Astrocyte of the spinal cord (primary cell): ENCODE measurements at regions not wholly inside any gene's neighbourhood (a gene's known extent, or its start where the extent isn't known, plus 50 kb on each side); places are given as distances from the start of the nearest gene placed in this dataset.
A peak's percentile ranks its signal among the peaks of the same experiment; 100 is the strongest.

Experiments used
- DNase-seq: peaks from one replicate; pipeline ENCODE4 v3.0.0; 2011; ENCODE audit warnings: low read depth, low spot score
- H3K4me3 ChIP-seq: 2 replicates; pipeline ENCODE4 v1.5.1; 2011; ENCODE audit warnings: low read depth, mild to moderate bottlenecking, low read length, moderate library complexity
- in situ Hi-C: cut with HindIII; loops from 2 replicates; pipeline ENCODE4 v1.10.0; 2017; ENCODE audit warnings: low sequenced_read_pairs
- TF ChIP-seq, protein P1 (sequence below): IDR thresholded peaks from 2 replicates; pipeline ENCODE4 v1.5.1; 2012; ENCODE audit warnings: low read depth, mild to moderate bottlenecking, low read length, inconsistent platforms

DNA sequence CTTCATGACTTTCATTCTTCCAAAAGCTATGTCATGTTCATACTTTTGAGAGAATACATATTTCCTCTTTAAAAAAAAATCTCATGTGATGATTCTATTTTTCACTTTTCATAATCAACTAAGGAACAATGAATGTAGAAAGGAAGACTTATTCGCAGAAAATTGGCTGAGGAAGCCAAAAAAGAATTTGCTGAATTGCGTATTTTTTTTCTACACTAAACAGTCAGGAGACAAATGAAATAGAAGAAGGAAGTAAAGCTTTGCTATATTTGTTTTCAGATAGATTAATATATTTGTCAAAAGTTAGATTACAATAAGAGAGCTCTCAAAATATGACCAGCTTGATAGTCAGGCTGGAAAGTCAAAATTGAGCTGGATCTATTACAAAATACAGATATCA, 504.2 kb downstream of the ANXA1 start:
- in situ Hi-C loops: no loop called here
- TF ChIP-seq, protein P1, sequence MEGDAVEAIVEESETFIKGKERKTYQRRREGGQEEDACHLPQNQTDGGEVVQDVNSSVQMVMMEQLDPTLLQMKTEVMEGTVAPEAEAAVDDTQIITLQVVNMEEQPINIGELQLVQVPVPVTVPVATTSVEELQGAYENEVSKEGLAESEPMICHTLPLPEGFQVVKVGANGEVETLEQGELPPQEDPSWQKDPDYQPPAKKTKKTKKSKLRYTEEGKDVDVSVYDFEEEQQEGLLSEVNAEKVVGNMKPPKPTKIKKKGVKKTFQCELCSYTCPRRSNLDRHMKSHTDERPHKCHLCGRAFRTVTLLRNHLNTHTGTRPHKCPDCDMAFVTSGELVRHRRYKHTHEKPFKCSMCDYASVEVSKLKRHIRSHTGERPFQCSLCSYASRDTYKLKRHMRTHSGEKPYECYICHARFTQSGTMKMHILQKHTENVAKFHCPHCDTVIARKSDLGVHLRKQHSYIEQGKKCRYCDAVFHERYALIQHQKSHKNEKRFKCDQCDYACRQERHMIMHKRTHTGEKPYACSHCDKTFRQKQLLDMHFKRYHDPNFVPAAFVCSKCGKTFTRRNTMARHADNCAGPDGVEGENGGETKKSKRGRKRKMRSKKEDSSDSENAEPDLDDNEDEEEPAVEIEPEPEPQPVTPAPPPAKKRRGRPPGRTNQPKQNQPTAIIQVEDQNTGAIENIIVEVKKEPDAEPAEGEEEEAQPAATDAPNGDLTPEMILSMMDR: no peak
- no peak overlapping the region for H3K4me3 ChIP-seq
- DNase-seq: no peak

DNA sequence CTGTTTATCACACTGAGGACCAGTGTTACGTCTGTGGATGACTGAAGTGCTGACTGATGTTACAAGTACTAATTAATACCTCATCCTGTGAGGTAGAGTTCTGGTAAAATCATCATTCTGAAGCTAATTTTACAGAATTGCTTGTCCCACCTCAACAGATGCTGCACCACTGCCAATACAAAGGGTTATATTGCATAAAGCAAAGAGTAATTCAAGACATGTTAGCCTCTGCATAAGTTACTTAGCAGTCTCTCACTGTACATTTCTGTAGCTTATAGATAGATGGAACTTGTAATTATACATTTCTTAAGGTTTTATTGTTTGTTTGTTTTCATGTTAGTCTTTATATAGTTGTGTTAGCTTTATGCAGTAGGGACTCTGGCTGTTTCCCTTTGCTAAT, 513.6 kb downstream of the ANXA1 start:
- no peak overlapping the region for H3K4me3 ChIP-seq
- no peak for DNase-seq
- TF ChIP-seq, protein P1: no peak
- in situ Hi-C loops: no loop called here

GRCh38 chr9:73667749-73668148, 516.1 kb downstream of the ANXA1 start:
- no peak for DNase-seq
- no peak overlapping the region for H3K4me3 ChIP-seq
- in situ Hi-C loops: no loop called here
- TF ChIP-seq, protein P1: peak; percentile 17

- TF ChIP-seq, protein P1: no peak
- H3K4me3 ChIP-seq: no peak overlapping the region
- in situ Hi-C loops: no loop called here
- DNase-seq: no peak
Measured at GRCh38 chr9:73680831-73681230, 529.2 kb downstream of the ANXA1 start.

DNA sequence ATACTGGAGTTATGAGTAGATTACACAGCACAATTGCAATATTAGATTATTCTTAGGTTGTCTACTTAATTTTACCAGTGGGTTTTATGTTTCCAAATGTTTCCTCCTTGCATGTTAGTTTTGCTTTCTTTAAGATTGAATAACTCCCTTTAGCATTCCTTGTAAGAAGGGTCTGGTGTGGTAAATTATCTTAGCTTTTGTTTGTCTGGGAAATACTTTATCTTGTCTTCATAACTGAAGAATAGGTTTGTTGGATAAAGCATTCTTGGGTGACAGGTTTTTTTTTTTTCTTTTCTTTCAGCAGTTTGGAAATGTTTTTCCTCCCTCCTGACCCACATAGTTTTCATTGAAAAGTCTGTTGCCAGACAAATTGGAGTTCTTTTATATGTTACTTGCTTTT, 531.1 kb downstream of the ANXA1 start:
- DNase-seq: no peak
- in situ Hi-C loops: no loop called here
- TF ChIP-seq, protein P1: no peak
- H3K4me3 ChIP-seq: no peak overlapping the region

DNA sequence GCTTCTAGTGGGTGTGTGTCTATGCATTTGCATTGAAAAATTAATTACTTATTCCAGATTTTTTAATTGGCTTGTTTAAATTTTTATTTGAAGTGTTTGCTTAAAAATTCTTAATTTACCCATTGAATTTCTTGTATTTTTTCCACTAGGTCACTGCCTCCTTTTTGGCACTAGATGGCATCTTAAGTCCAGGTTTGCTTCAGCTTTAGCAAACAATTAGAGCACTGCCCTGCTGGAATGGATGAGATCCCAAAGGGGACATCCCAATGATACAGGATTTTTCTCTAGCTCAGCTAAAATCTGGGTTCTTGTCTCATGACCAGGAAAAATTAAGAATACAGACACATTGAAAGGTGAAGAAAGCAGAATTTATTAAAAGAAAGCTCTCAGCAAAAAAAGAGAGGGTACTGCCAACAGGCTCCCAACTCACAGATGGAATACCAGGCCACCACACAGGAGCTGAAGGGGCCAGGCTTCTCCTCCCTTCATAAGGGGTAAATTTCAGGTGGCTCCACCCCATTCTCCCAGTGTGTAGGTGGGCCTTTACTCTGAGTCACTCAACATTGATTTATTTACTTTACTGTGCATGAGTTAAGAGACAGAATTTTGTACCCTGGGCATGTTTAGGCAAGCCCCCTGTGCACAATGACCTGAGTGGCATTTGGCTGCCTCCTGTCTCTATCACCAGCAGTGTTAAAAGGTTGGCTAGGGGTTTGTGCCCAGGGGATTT, 532.4 kb downstream of the ANXA1 start:
- DNase-seq: peak; percentile 71
- H3K4me3 ChIP-seq: no peak overlapping the region
- TF ChIP-seq, protein P1: peak; percentile 71
- in situ Hi-C loops: no loop called here
